Upper lobe of left lung (tissue), 6 donors: ENCODE measurements at regions not wholly inside any gene's neighbourhood (a gene's known extent, or its start where the extent isn't known, plus 50 kb on each side); places are given as distances from the start of the nearest gene placed in this dataset.

ENCODE experiments used
- ATAC-seq, 2 donors: fragments of 200-7000 bp; cut with Tn5 transposase; one replicate each; pipeline ENCODE4 v1.9.1; 2022; ENCODE audit warnings: mild to moderate bottlenecking in 2 of 2, moderate library complexity in 2 of 2; ENCODE audit not compliant: low FRiP score in 2 of 2
- DNase-seq, 2 donors: peaks; one replicate each; pipeline ENCODE4 v3.0.0-alpha.2; 2019 to 2020
- H3K27ac ChIP-seq, 4 donors: fragments of 200-600 bp; sonication (generic); one replicate each; pipeline ENCODE4 v1.5.1; 2016 to 2019
- H3K27me3 ChIP-seq, 4 donors: fragments of 200-600 bp; sonication (generic); one replicate each; pipeline ENCODE4 v1.5.1; 2017 to 2019
- H3K36me3 ChIP-seq, 4 donors: fragments of 200-600 bp; sonication (generic); one replicate each; pipeline ENCODE4 v1.5.1; 2016 to 2019
- H3K4me1 ChIP-seq, 4 donors: fragments of 200-600 bp; sonication (generic); one replicate each; pipeline ENCODE4 v1.5.1; 2018 to 2019
- H3K4me3 ChIP-seq, 4 donors: fragments of 200-600 bp; sonication (generic); one replicate each; pipeline ENCODE4 v1.5.1; 2017 to 2019; ENCODE audit warnings: mild to moderate bottlenecking in 2 of 4, moderate library complexity in 1 of 4
- H3K9me3 ChIP-seq, 4 donors: fragments of 200-600 bp; sonication (generic); one replicate each; pipeline ENCODE4 v1.5.1; 2018 to 2019
- EP300 ChIP-seq, 4 donors: sonication (generic); formaldehyde crosslinking; IDR thresholded peaks; one replicate each; pipeline ENCODE4 v1.5.1; 2017; ENCODE audit warnings: antibody characterized with exemption in 4 of 4, control low read depth in 2 of 4
- POLR2A ChIP-seq, 4 donors: fragments of 450-650 bp; IDR thresholded peaks; one replicate each; pipeline ENCODE4 v1.5.1; 2016 to 2017; ENCODE audit warnings: antibody characterized with exemption in 4 of 4, mild to moderate bottlenecking in 2 of 4
- POLR2AphosphoS5 ChIP-seq, 2 donors: sonication (generic); formaldehyde crosslinking; IDR thresholded peaks; one replicate each; pipeline ENCODE4 v1.5.1; 2017; ENCODE audit warnings: antibody characterized with exemption in 2 of 2
- WGBS, 2 donors: methylation state at CpG; one replicate each; pipeline ENCODE4 v1.1.5; 2017 to 2018; 5-methylcytosine and 5-hydroxymethylcytosine counted together
- TF ChIP-seq, protein P1 (sequence below), 6 experiments: fragments of 450-650 bp in 4 of 6; fragments of 200-600 bp in 2 of 6; sonication (generic) in 2 of 6; IDR thresholded peaks; one replicate each; pipeline ENCODE4 v1.5.1; 2016 to 2019; ENCODE audit warnings: antibody characterized with exemption in 6 of 6
- donor health status: DM: no; HTN: no; CAD: no; lungs with moderate emphysema.
- donor health status: DM: no; HTN: yes; CAD: no; lungs with severe emphysema.

DNA sequence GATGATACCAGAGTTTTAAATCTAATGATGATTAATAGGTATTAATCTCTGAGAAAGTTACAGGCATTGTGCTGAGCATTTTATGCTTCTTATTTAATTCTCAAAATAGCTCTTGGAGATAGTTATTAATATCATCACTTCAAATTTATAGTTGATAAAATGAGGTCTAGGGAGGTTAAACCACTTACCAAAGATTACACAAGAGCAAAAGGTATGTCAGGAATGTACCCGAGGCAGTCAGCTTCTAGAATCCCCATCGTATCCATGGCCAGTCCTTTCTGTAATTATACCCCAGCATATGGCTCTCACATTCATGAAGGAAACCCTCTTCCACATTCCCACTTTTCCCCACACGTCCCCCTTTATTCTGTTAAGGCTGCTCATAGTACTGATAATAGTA lies 421.3 kb downstream of the PYDC2 start:
- ATAC-seq, result no peak
- H3K27me3 ChIP-seq, result no peaks in the 10 kb centered on the region
- WGBS, 2 donors, result 44 to 54% methylated on average over 3 of the region's 3 CpGs
- no peak for DNase-seq
- no peak overlapping the region for H3K27ac ChIP-seq
- no peaks in the 10 kb centered on the region for H3K36me3 ChIP-seq
- TF ChIP-seq, protein P1, sequence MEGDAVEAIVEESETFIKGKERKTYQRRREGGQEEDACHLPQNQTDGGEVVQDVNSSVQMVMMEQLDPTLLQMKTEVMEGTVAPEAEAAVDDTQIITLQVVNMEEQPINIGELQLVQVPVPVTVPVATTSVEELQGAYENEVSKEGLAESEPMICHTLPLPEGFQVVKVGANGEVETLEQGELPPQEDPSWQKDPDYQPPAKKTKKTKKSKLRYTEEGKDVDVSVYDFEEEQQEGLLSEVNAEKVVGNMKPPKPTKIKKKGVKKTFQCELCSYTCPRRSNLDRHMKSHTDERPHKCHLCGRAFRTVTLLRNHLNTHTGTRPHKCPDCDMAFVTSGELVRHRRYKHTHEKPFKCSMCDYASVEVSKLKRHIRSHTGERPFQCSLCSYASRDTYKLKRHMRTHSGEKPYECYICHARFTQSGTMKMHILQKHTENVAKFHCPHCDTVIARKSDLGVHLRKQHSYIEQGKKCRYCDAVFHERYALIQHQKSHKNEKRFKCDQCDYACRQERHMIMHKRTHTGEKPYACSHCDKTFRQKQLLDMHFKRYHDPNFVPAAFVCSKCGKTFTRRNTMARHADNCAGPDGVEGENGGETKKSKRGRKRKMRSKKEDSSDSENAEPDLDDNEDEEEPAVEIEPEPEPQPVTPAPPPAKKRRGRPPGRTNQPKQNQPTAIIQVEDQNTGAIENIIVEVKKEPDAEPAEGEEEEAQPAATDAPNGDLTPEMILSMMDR (IDR thresholded peaks at IDR 0.05), result no peak
- TF ChIP-seq POLR2AphosphoS5 (IDR thresholded peaks at IDR 0.05) (no peak), EP300 (IDR thresholded peaks at IDR 0.05) (no peak), POLR2A (IDR thresholded peaks at IDR 0.05) (no peak)
- no peak overlapping the region for H3K4me3 ChIP-seq
- H3K4me1 ChIP-seq, result no peaks in the 10 kb centered on the region
- no peaks in the 10 kb centered on the region for H3K9me3 ChIP-seq

DNA sequence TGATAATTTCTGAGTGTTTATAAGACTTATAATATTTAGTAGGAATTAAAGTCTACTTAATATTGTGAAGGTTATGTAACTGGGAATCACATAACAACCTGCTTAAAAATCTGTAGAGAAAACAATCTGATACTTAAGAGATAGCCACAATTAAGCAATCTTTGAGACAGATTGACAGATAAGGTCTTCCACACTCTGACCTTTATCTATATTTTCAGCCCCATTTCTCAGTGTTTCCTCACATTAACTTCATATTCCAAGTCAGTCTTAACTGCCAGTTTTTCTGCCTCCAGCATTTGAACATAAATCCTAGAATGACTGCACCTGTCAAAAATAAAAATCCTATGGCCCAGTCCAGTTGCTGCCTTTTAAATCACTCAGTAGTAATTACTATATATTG lies 423.2 kb downstream of the PYDC2 start:
- no peak for DNase-seq
- Histone ChIP-seq H3K27ac (no peak overlapping the region), H3K4me3 (no peak overlapping the region), H3K27me3 (no peaks in the 10 kb centered on the region), H3K9me3 (no peaks in the 10 kb centered on the region), H3K4me1 (no peaks in the 10 kb centered on the region), H3K36me3 (no peaks in the 10 kb centered on the region)
- no peak for ATAC-seq
- TF ChIP-seq POLR2A (IDR thresholded peaks at IDR 0.05) (no peak), EP300 (IDR thresholded peaks at IDR 0.05) (no peak), POLR2AphosphoS5 (IDR thresholded peaks at IDR 0.05) (no peak)
- TF ChIP-seq, protein P1 (IDR thresholded peaks at IDR 0.05), result no peak

DNA sequence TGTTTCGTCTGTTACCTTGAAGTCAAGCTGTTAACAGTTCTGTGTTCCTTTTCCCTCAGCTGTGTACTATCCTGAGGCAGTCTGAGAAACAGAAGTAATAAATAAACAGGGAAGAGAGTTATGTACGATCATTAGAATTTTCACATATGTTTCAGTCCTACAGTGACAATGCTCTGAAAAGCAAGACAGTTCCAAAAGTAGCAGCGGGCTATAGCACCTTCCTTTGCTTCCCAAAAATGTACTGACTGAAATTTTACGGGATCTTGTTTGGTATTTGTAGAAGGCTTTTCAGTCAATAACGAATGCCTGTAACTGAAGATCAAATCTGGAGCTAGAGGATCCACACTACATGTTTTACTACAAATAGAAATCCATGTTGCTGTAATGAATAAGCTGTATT lies 428.1 kb downstream of the PYDC2 start:
- DNase-seq, result no peak
- H3K36me3 ChIP-seq, result no peaks in the 10 kb centered on the region
- ATAC-seq, result no peak
- WGBS, 2 donors, result 74 to 77% methylated on average over 5 of the region's 5 CpGs
- TF ChIP-seq POLR2AphosphoS5 (IDR thresholded peaks at IDR 0.05) (no peak), POLR2A (IDR thresholded peaks at IDR 0.05) (no peak), EP300 (IDR thresholded peaks at IDR 0.05) (no peak)
- TF ChIP-seq, protein P1 (IDR thresholded peaks at IDR 0.05), result no peak
- no peak overlapping the region for H3K27ac ChIP-seq
- no peak overlapping the region for H3K4me3 ChIP-seq
- H3K9me3 ChIP-seq, result no peaks in the 10 kb centered on the region
- H3K27me3 ChIP-seq, result no peaks in the 10 kb centered on the region
- H3K4me1 ChIP-seq, result no peaks in the 10 kb centered on the region

DNA sequence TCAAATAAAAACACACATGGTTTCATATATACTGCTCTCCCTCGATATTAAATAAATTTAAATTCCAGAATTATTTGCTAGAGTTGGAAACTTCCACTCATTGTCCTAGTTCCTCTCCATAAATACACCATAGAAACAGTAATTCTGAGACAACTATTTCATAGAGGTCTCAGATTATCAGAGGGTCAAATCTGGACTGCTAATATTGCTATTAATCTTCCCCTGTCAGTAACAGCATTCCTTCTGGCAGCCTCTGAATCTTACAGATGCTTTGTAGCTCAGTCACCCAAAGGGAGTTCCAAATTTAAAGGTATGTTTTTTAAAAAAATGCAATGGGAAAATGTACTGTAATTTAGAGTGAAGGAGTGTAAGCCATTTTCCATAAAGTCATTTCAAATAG lies 428.8 kb downstream of the PYDC2 start:
- H3K4me3 ChIP-seq, result no peak overlapping the region
- H3K36me3 ChIP-seq, result no peaks in the 10 kb centered on the region
- no peaks in the 10 kb centered on the region for H3K27me3 ChIP-seq
- DNase-seq (no peak), ATAC-seq (no peak)
- no peaks in the 10 kb centered on the region for H3K9me3 ChIP-seq
- no peak overlapping the region for H3K27ac ChIP-seq
- WGBS, 2 donors, result 59 to 74% methylated on average over 1 of the region's 1 CpG
- TF ChIP-seq POLR2AphosphoS5 (IDR thresholded peaks at IDR 0.05) (no peak), EP300 (IDR thresholded peaks at IDR 0.05) (no peak), POLR2A (IDR thresholded peaks at IDR 0.05) (no peak)
- TF ChIP-seq, protein P1 (IDR thresholded peaks at IDR 0.05), result no peak
- H3K4me1 ChIP-seq, result no peaks in the 10 kb centered on the region

DNA sequence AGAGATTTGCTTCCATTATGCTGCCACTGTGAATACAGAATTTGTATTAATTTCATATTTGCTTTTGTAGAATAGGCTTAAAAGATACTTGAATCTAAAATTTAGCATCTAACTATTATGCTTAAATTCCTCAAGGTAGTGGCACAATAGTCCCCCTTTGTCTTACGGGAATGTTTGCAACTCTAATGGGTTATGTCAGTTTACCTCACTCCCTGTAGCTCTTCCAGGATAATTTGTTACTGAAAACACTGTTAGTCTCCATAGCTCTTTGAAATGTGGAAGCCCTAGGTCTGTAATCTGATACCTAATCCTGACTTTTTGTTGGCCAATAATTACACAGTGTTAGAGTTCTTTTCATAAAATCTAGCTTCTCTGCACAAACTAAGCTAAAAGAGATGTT lies 433.4 kb downstream of the PYDC2 start:
- no peaks in the 10 kb centered on the region for H3K9me3 ChIP-seq
- H3K27me3 ChIP-seq, result no peaks in the 10 kb centered on the region
- H3K27ac ChIP-seq, result no peak overlapping the region
- H3K36me3 ChIP-seq, result no peaks in the 10 kb centered on the region
- DNase-seq, result no peak
- H3K4me3 ChIP-seq, result no peak overlapping the region
- TF ChIP-seq POLR2A (IDR thresholded peaks at IDR 0.05) (no peak), POLR2AphosphoS5 (IDR thresholded peaks at IDR 0.05) (no peak), EP300 (IDR thresholded peaks at IDR 0.05) (no peak)
- TF ChIP-seq, protein P1 (IDR thresholded peaks at IDR 0.05), result no peak
- H3K4me1 ChIP-seq, result no peaks in the 10 kb centered on the region
- 86 to 91% methylated on average over 1 of the region's 1 CpG for WGBS, 2 donors
- no peak for ATAC-seq
